A549 (cell line): ENCODE measurements at regions not wholly inside any gene's neighbourhood (a gene's known extent, or its start where the extent isn't known, plus 50 kb on each side); places are given as distances from the start of the nearest gene placed in this dataset.

Source experiments
- BHLHE40 ChIP-seq: IDR thresholded peaks from 2 replicates; pipeline ENCODE4 v1.6.1; 2012; ENCODE audit warnings: low read depth, low read length, inconsistent platforms
- CEBPB ChIP-seq, 2 experiments: fragments of >200 bp in 1 of 2; sonication (Bioruptor Twin) in 1 of 2; formaldehyde crosslinking in 1 of 2; IDR thresholded peaks; 2 replicates each; pipeline ENCODE4 v1.6.1; 2012 to 2016
- HES2 ChIP-seq: fragments of >200 bp; sonication (Bioruptor Twin); formaldehyde crosslinking; IDR thresholded peaks from 2 replicates; pipeline ENCODE4 v1.6.1; 2016
- MAX ChIP-seq: IDR thresholded peaks from 2 replicates; pipeline ENCODE4 v1.6.1; 2012
- MYC ChIP-seq: IDR thresholded peaks from 2 replicates; pipeline ENCODE4 v1.6.1; 2012; ENCODE audit warnings: mild to moderate bottlenecking, inconsistent platforms, low read length, improper control_type of control experiment, borderline replicate concordance
- POLR2A ChIP-seq: IDR thresholded peaks from 2 replicates; pipeline ENCODE4 v1.6.1; 2012; ENCODE audit warnings: mild to moderate bottlenecking, low read length
- RAD21 ChIP-seq, 2 experiments: fragments of >200 bp in 1 of 2; sonication (Bioruptor Twin) in 1 of 2; formaldehyde crosslinking in 1 of 2; IDR thresholded peaks in 1 of 2; conservative IDR thresholded peaks in 1 of 2; 2 replicates in 1 of 2; 3 replicates in 1 of 2; pipeline ENCODE4 v1.6.1; 2012 to 2018; ENCODE audit warnings: inconsistent platforms in 1 of 2
- REST ChIP-seq: fragments of 200-600 bp; sonication (generic); IDR thresholded peaks from 2 replicates; pipeline ENCODE4 v1.6.1; 2016; ENCODE audit warnings: antibody characterized with exemption, mild to moderate bottlenecking, moderate library complexity
- SMC3 ChIP-seq: fragments of >200 bp; sonication (Bioruptor Twin); formaldehyde crosslinking; IDR thresholded peaks from 3 replicates; pipeline ENCODE4 v1.6.1; 2018; ENCODE audit warnings: inconsistent platforms
- TP53 ChIP-seq: fragments of 250-450 bp; sonication (Bioruptor Pico); IDR thresholded peaks from 2 replicates; pipeline ENCODE4 v1.5.0; 2021; ENCODE audit warnings: mild to moderate bottlenecking, moderate library complexity
- USF2 ChIP-seq: fragments of 450-650 bp; IDR thresholded peaks from 2 replicates; pipeline ENCODE4 v1.6.1; 2014; ENCODE audit warnings: antibody characterized with exemption
- ZNF302 ChIP-seq: fragments of 250-450 bp; sonication (Bioruptor Pico); IDR thresholded peaks from 2 replicates; pipeline ENCODE4 v1.9.0; 2021; ENCODE audit warnings: inconsistent platforms, mild to moderate bottlenecking, moderate library complexity
- ZSCAN20 ChIP-seq: fragments of 250-450 bp; sonication (Bioruptor Pico); IDR thresholded peaks from 2 replicates; pipeline ENCODE4 v1.8.0; 2022; ENCODE audit warnings: mild to moderate bottlenecking, moderate library complexity
- TF ChIP-seq, protein P1 (sequence below): fragments of >200 bp; sonication (Bioruptor Twin); formaldehyde crosslinking; IDR thresholded peaks from 3 replicates; pipeline ENCODE4 v1.5.1; 2016

- TF ChIP-seq RAD21 (conservative IDR thresholded peaks at IDR 0.05 in 1 of 2, IDR thresholded peaks at IDR 0.05 in 1 of 2) (no peak), POLR2A (no peak), MAX (no peak), SMC3 (no peak), BHLHE40 (no peak), ZSCAN20 (CRISPR knock-in tag) (no peak), REST (no peak), USF2 (no peak), TP53 (CRISPR knock-in tag) (no peak), MYC (no peak), ZNF302 (no peak), CEBPB (IDR thresholded peaks at IDR 0.05) (no peak), HES2 (no peak)
- TF ChIP-seq, protein P1, sequence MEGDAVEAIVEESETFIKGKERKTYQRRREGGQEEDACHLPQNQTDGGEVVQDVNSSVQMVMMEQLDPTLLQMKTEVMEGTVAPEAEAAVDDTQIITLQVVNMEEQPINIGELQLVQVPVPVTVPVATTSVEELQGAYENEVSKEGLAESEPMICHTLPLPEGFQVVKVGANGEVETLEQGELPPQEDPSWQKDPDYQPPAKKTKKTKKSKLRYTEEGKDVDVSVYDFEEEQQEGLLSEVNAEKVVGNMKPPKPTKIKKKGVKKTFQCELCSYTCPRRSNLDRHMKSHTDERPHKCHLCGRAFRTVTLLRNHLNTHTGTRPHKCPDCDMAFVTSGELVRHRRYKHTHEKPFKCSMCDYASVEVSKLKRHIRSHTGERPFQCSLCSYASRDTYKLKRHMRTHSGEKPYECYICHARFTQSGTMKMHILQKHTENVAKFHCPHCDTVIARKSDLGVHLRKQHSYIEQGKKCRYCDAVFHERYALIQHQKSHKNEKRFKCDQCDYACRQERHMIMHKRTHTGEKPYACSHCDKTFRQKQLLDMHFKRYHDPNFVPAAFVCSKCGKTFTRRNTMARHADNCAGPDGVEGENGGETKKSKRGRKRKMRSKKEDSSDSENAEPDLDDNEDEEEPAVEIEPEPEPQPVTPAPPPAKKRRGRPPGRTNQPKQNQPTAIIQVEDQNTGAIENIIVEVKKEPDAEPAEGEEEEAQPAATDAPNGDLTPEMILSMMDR = no peak
Observed at GRCh38 chr21:19648391-19648790, 1244.8 kb upstream of the TMPRSS15 start.
